IMR-90 (cell line): ENCODE measurements at regions not wholly inside any gene's neighbourhood (a gene's known extent, or its start where the extent isn't known, plus 50 kb on each side); places are given as distances from the start of the nearest gene placed in this dataset.

ENCODE experiments used
- ATAC-seq: fragments of 200-7000 bp; cut with Tn5 transposase; 2 replicates; pipeline ENCODE4 v1.9.1; 2020; ENCODE audit warnings: low read depth, mild to moderate bottlenecking, moderate library complexity
- BruUV-seq: library from RNA; stranded (reverse); fragments of 400-500 nt; replicated peaks from 2 replicates; lab custom pipeline; 2021; lab: Mats Ljungman, UMichigan
- CTCF ChIA-PET: fragments of 300-600 bp; formaldehyde crosslinking; extraction: SDS; loops from one replicate; lab custom pipeline; 2021; ENCODE audit warnings: antibody characterized with exemption; lab: Yijun Ruan, JAX
- POLR2A ChIA-PET: fragments of 300-600 bp; sonication (Branson Sonifier 250); formaldehyde crosslinking; loops from one replicate; lab custom pipeline; 2022; ENCODE audit warnings: antibody characterized with exemption; ENCODE audit not compliant: unreplicated experiment; lab: Charles Lee
- DNase-seq: peaks from one replicate; pipeline ENCODE4 v3.0.0; 2013
- H2AFZ ChIP-seq: replicated peaks from 2 replicates; pipeline ENCODE3; 2013; ENCODE audit warnings: low read length, mild to moderate bottlenecking; ENCODE audit not compliant: poor library complexity
- H2AK5ac ChIP-seq: 2 replicates; pipeline ENCODE4 v1.6.1; 2013; ENCODE audit warnings: low read depth, low read length, inconsistent platforms
- H2AK9ac ChIP-seq: replicated peaks from 2 replicates; pipeline ENCODE3; 2013; ENCODE audit warnings: mild to moderate bottlenecking, low read depth, low read length, moderate library complexity; ENCODE audit not compliant: poor library complexity
- H2BK120ac ChIP-seq: 2 replicates; pipeline ENCODE4 v1.6.1; 2013; ENCODE audit warnings: low read depth, low read length, inconsistent platforms
- H2BK15ac ChIP-seq: 3 replicates; pipeline ENCODE4 v1.6.1; 2013; ENCODE audit warnings: low read depth, low read length, inconsistent platforms
- H2BK20ac ChIP-seq: 2 replicates; pipeline ENCODE4 v1.6.1; 2013; ENCODE audit warnings: low read depth, mild to moderate bottlenecking, inconsistent platforms, low read length, moderate library complexity
- H2BK5ac ChIP-seq: 2 replicates; pipeline ENCODE4 v1.6.1; 2013; ENCODE audit warnings: mild to moderate bottlenecking, low read depth, low read length, inconsistent platforms; ENCODE audit not compliant: poor library complexity, severe bottlenecking
- H3K14ac ChIP-seq: replicated peaks from 2 replicates; pipeline ENCODE4 v1.6.1; 2013; ENCODE audit warnings: low read depth, low read length, inconsistent platforms
- H3K18ac ChIP-seq: 2 replicates; pipeline ENCODE4 v1.6.1; 2013; ENCODE audit warnings: low read depth, low read length, control low read depth
- H3K23ac ChIP-seq: 2 replicates; pipeline ENCODE4 v1.6.1; 2013; ENCODE audit warnings: low read depth, low read length, inconsistent platforms
- H3K27ac ChIP-seq: 2 replicates; pipeline ENCODE4 v1.5.1; 2013; ENCODE audit warnings: mild to moderate bottlenecking, control low read depth, low read length; ENCODE audit not compliant: insufficient read depth
- H3K27me3 ChIP-seq: 2 replicates; pipeline ENCODE4 v1.6.1; 2013; ENCODE audit warnings: low read length; ENCODE audit not compliant: control insufficient read depth, insufficient read depth
- H3K36me3 ChIP-seq: 2 replicates; pipeline ENCODE4 v1.6.1; 2013; ENCODE audit warnings: low read length, mixed read lengths; ENCODE audit not compliant: control insufficient read depth, insufficient read depth
- H3K4ac ChIP-seq: 2 replicates; pipeline ENCODE4 v1.6.1; 2013; ENCODE audit warnings: low read depth, low read length, inconsistent platforms
- H3K4me1 ChIP-seq: 2 replicates; pipeline ENCODE4 v1.6.1; 2013; ENCODE audit warnings: low read length, mixed read lengths; ENCODE audit not compliant: control insufficient read depth, insufficient read depth
- H3K4me2 ChIP-seq: 2 replicates; pipeline ENCODE4 v1.6.1; 2013; ENCODE audit warnings: low read depth, mild to moderate bottlenecking, control low read depth, low read length, moderate library complexity
- H3K4me3 ChIP-seq: 2 replicates; pipeline ENCODE4 v1.5.1; 2013; ENCODE audit warnings: low read depth, mild to moderate bottlenecking, control low read depth, low read length, moderate library complexity; ENCODE audit not compliant: insufficient read depth
- H3K56ac ChIP-seq: 2 replicates; pipeline ENCODE4 v1.6.1; 2013; ENCODE audit warnings: low read length, inconsistent platforms; ENCODE audit not compliant: insufficient read depth; ENCODE audit errors: extremely low read depth
- H3K79me1 ChIP-seq, 2 experiments: 2 replicates each; pipeline ENCODE4 v1.6.1; 2013; ENCODE audit warnings: low read length in 2 of 2, inconsistent platforms in 1 of 2, low read depth in 1 of 2
- H3K9ac ChIP-seq: 2 replicates; pipeline ENCODE4 v1.6.1; 2013; ENCODE audit warnings: low read depth, low read length, control low read depth
- H3K9me1 ChIP-seq: 2 replicates; pipeline ENCODE4 v1.6.1; 2013; ENCODE audit warnings: low read length, inconsistent platforms; ENCODE audit not compliant: insufficient read depth
- H3K9me3 ChIP-seq: 2 replicates; pipeline ENCODE4 v1.6.1; 2013; ENCODE audit warnings: low read length; ENCODE audit not compliant: control insufficient read depth, insufficient read depth
- H4K20me1 ChIP-seq: 2 replicates; pipeline ENCODE4 v1.6.1; 2013; ENCODE audit warnings: low read length, inconsistent platforms; ENCODE audit not compliant: insufficient read depth
- H4K5ac ChIP-seq: 2 replicates; pipeline ENCODE4 v1.6.1; 2013; ENCODE audit warnings: mild to moderate bottlenecking, low read depth, low read length, control low read depth
- H4K8ac ChIP-seq, 2 experiments: 2 replicates each; pipeline ENCODE4 v1.6.1; 2013; ENCODE audit warnings: low read depth in 2 of 2, low read length in 2 of 2, control low read depth in 1 of 2, inconsistent platforms in 1 of 2
- H4K91ac ChIP-seq: 2 replicates; pipeline ENCODE4 v1.6.1; 2013; ENCODE audit warnings: low read depth, low read length, inconsistent platforms; ENCODE audit not compliant: insufficient read depth
- CEBPB ChIP-seq: IDR thresholded peaks from 2 replicates; pipeline ENCODE4 v1.6.1; 2012; ENCODE audit warnings: low read depth, low read length, improper control_type of control experiment
- ELK1 ChIP-seq: fragments of 150-350 bp; IDR thresholded peaks from 2 replicates; pipeline ENCODE4 v1.6.1; 2016; ENCODE audit warnings: low read depth, mild to moderate bottlenecking, low read length, moderate library complexity, borderline replicate concordance
- FOS ChIP-seq: fragments of 150-350 bp; IDR thresholded peaks from 2 replicates; pipeline ENCODE4 v1.6.1; 2016; ENCODE audit warnings: low read depth, low read length
- MAFK ChIP-seq: IDR thresholded peaks from 2 replicates; pipeline ENCODE4 v1.6.1; 2012; ENCODE audit warnings: low read depth, low read length, improper control_type of control experiment
- MXI1 ChIP-seq: IDR thresholded peaks from 2 replicates; pipeline ENCODE4 v1.6.1; 2012; ENCODE audit warnings: low read depth, mild to moderate bottlenecking, low read length, moderate library complexity, borderline replicate concordance
- NFE2L2 ChIP-seq: fragments of 150-350 bp; IDR thresholded peaks from 2 replicates; pipeline ENCODE4 v1.6.1; 2016; ENCODE audit warnings: low read depth, mild to moderate bottlenecking, low read length
- POLR2A ChIP-seq: IDR thresholded peaks from 2 replicates; pipeline ENCODE4 v1.6.1; 2012; ENCODE audit warnings: mild to moderate bottlenecking, low read depth, low read length
- RAD21 ChIP-seq: IDR thresholded peaks from 2 replicates; pipeline ENCODE4 v1.6.1; 2012; ENCODE audit warnings: low read length, improper control_type of control experiment
- RCOR1 ChIP-seq: IDR thresholded peaks from 2 replicates; pipeline ENCODE4 v1.6.1; 2012; ENCODE audit warnings: mild to moderate bottlenecking, low read length, improper control_type of control experiment; ENCODE audit not compliant: insufficient replicate concordance
- SMC3 ChIP-seq: fragments of 150-350 bp; IDR thresholded peaks from 2 replicates; pipeline ENCODE4 v1.6.1; 2016; ENCODE audit warnings: low read depth, mild to moderate bottlenecking, antibody characterized with exemption, low read length, moderate library complexity
- WGBS, 2 experiments: methylation state at CpG; one replicate each; pipeline versions ENCODE4 v1.1.5 to v1.1.7; 2013; ENCODE audit warnings: missing lambda C conversion rate in 2 of 2; ENCODE audit not compliant: insufficient read length in 1 of 2; ENCODE audit errors: extremely low coverage in 2 of 2; 5-methylcytosine and 5-hydroxymethylcytosine counted together
- dilution Hi-C: fragments of 300-500 bp; cut with HindIII; formaldehyde crosslinking; loops from one replicate; pipeline ENCODE4 v1.14.3; 2018; ENCODE audit warnings: low sequenced_read_pairs; ENCODE audit not compliant: unreplicated experiment
- in situ Hi-C: fragments of 300-500 bp; cut with MboI; formaldehyde crosslinking; loops from 3 replicates; pipeline ENCODE4 v1.14.3; 2019; ENCODE audit warnings: low sequenced_read_pairs, inconsistent platforms, mixed read lengths
- intact Hi-C: fragments of 100-400 bp; cut with micrococcal nuclease; formaldehyde crosslinking; loops from 2 replicates; pipeline ENCODE4 v1.10.0; 2022
- TF ChIP-seq, protein P1 (sequence below): conservative IDR thresholded peaks from 2 replicates; pipeline ENCODE4 v1.5.1; 2012; ENCODE audit warnings: mild to moderate bottlenecking, low read depth, low read length, improper control_type of control experiment

- Histone ChIP-seq H3K79me1 (no peaks in the 10 kb centered on the region), H2BK5ac (no peak overlapping the region), H3K56ac (no peak overlapping the region), H3K9me1 (no peaks in the 10 kb centered on the region), H3K4me1 (no peaks in the 10 kb centered on the region), H2BK15ac (no peak overlapping the region), H3K9me3 (no peaks in the 10 kb centered on the region), H3K23ac (no peak overlapping the region), H3K4ac (no peak overlapping the region), H2AK9ac (no peak overlapping the region), H3K14ac (no peak overlapping the region), H4K8ac (no peak overlapping the region), H3K9ac (no peak overlapping the region), H2BK120ac (no peak overlapping the region), H2AFZ (no peak overlapping the region), H3K4me2 (no peak overlapping the region), H2BK20ac (no peak overlapping the region), H3K36me3 (no peaks in the 10 kb centered on the region), H4K20me1 (no peaks in the 10 kb centered on the region), H4K91ac (no peak overlapping the region), H4K5ac (no peak overlapping the region), H2AK5ac (no peak overlapping the region), H3K4me3 (no peak overlapping the region), H3K27ac (no peak overlapping the region), H3K18ac (no peak overlapping the region), H3K27me3 (peaks cover 2% of the 10 kb centered on the region; the same call in 1 of the 2 replicates)
- POLR2A ChIA-PET, result no interaction called here
- in situ Hi-C loops (no loop called here), intact Hi-C loops (no loop called here), dilution Hi-C loops (no loop called here)
- ATAC-seq (no peak), DNase-seq (no peak)
- CTCF ChIA-PET, result no interaction called here
- BruUV-seq, result no TSS peak
- TF ChIP-seq RAD21, result no peak
- TF ChIP-seq RCOR1, result no peak
- TF ChIP-seq, protein P1, sequence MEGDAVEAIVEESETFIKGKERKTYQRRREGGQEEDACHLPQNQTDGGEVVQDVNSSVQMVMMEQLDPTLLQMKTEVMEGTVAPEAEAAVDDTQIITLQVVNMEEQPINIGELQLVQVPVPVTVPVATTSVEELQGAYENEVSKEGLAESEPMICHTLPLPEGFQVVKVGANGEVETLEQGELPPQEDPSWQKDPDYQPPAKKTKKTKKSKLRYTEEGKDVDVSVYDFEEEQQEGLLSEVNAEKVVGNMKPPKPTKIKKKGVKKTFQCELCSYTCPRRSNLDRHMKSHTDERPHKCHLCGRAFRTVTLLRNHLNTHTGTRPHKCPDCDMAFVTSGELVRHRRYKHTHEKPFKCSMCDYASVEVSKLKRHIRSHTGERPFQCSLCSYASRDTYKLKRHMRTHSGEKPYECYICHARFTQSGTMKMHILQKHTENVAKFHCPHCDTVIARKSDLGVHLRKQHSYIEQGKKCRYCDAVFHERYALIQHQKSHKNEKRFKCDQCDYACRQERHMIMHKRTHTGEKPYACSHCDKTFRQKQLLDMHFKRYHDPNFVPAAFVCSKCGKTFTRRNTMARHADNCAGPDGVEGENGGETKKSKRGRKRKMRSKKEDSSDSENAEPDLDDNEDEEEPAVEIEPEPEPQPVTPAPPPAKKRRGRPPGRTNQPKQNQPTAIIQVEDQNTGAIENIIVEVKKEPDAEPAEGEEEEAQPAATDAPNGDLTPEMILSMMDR, result no peak
- no peak for TF ChIP-seq MAFK
- no peak for TF ChIP-seq FOS
- TF ChIP-seq POLR2A, result no peak
- TF ChIP-seq MXI1, result no peak
- no peak for TF ChIP-seq NFE2L2
- no peak for TF ChIP-seq ELK1
- TF ChIP-seq CEBPB, result no peak
- no peak for TF ChIP-seq SMC3
- no CpG with 5 or more reads among the region's 5 CpGs for WGBS, 2 experiments
Measured at GRCh38 chr2:142580691-142581090, 296.8 kb upstream of the KYNU start.
